A673 (cell line): ENCODE measurements at regions not wholly inside any gene's neighbourhood (a gene's known extent, or its start where the extent isn't known, plus 50 kb on each side); places are given as distances from the start of the nearest gene placed in this dataset.

Experiments
- BruUV-seq: library from RNA; stranded (reverse); fragments of 400-500 nt; replicated peaks from 2 replicates; lab custom pipeline; 2021; lab: Mats Ljungman, UMichigan
- CTCF ChIA-PET: fragments of 300-600 bp; sonication (Branson Sonifier 250); formaldehyde crosslinking; loops from one replicate; lab custom pipeline; 2022; ENCODE audit warnings: antibody characterized with exemption; lab: Charles Lee
- POLR2A ChIA-PET: fragments of 300-600 bp; sonication (Branson Sonifier 250); formaldehyde crosslinking; loops from one replicate; lab custom pipeline; 2022; ENCODE audit warnings: antibody characterized with exemption; ENCODE audit not compliant: low non-redundant PET; lab: Charles Lee
- DNase-seq: peaks from one replicate; pipeline ENCODE4 v3.0.0-alpha.2; 2015; ENCODE audit warnings: low spot score
- H3K27ac ChIP-seq: fragments of 200-600 bp; sonication (generic); 2 replicates; pipeline ENCODE4 v1.5.1; 2016; ENCODE audit warnings: mixed run types, low read depth, mild to moderate bottlenecking, mixed read lengths, antibody characterized with exemption, low read length; ENCODE audit not compliant: poor library complexity, severe bottlenecking
- H3K27me3 ChIP-seq: fragments of 200-600 bp; sonication (generic); replicated peaks from 2 replicates; pipeline ENCODE4 v1.6.1; 2017; ENCODE audit warnings: mixed run types, low read depth, mild to moderate bottlenecking, mixed read lengths, antibody characterized with exemption, low read length; ENCODE audit not compliant: insufficient read depth, poor library complexity
- H3K36me3 ChIP-seq: fragments of 200-600 bp; sonication (generic); 2 replicates; pipeline ENCODE4 v1.6.1; 2016; ENCODE audit warnings: mixed run types, mild to moderate bottlenecking, mixed read lengths, antibody characterized with exemption, low read length; ENCODE audit not compliant: insufficient read depth, poor library complexity, severe bottlenecking
- H3K4me1 ChIP-seq: fragments of 200-600 bp; sonication (generic); 2 replicates; pipeline ENCODE4 v1.6.1; 2017; ENCODE audit warnings: mixed run types, mild to moderate bottlenecking, mixed read lengths, antibody characterized with exemption, low read length; ENCODE audit not compliant: insufficient read depth, poor library complexity, severe bottlenecking
- H3K4me3 ChIP-seq: fragments of 200-600 bp; sonication (generic); 2 replicates; pipeline ENCODE4 v1.5.1; 2016; ENCODE audit warnings: low read depth, mixed run types, mild to moderate bottlenecking, mixed read lengths, low read length; ENCODE audit not compliant: poor library complexity, severe bottlenecking
- H3K9me3 ChIP-seq: fragments of 200-600 bp; sonication (generic); 2 replicates; pipeline ENCODE4 v1.6.1; 2016; ENCODE audit warnings: mixed run types, low read depth, mild to moderate bottlenecking, mixed read lengths, antibody characterized with exemption, low read length; ENCODE audit not compliant: poor library complexity, severe bottlenecking
- CTCF ChIP-seq: fragments of 300-800, 200-600 bp; sonication (generic); conservative IDR thresholded peaks from 2 replicates; pipeline ENCODE4 v1.5.1; 2017; ENCODE audit warnings: low read depth, mild to moderate bottlenecking, antibody characterized with exemption, low read length, moderate library complexity, mixed read lengths
- EZH2 ChIP-seq: fragments of 200-600 bp; sonication (generic); IDR thresholded peaks from 2 replicates; pipeline ENCODE4 v1.6.1; 2017; ENCODE audit warnings: borderline replicate concordance, low read depth, mild to moderate bottlenecking, mixed read lengths, antibody characterized with exemption, low read length; ENCODE audit not compliant: poor library complexity, severe bottlenecking
- intact Hi-C: fragments of 100-400 bp; cut with micrococcal nuclease; formaldehyde crosslinking; loops from one replicate; pipeline ENCODE4 v1.10.0; 2022; ENCODE audit not compliant: unreplicated experiment

GRCh38 chr1:37342736-37343135 lies 131.6 kb upstream of the ZC3H12A start:
- no TSS peak for BruUV-seq
- intact Hi-C loops: no loop called here
- Histone ChIP-seq H3K27me3 (peaks cover 7% of the 10 kb centered on the region), H3K9me3 (no peaks in the 10 kb centered on the region), H3K27ac (no peak overlapping the region), H3K36me3 (no peaks in the 10 kb centered on the region), H3K4me1 (no peaks in the 10 kb centered on the region), H3K4me3 (no peak overlapping the region)
- POLR2A ChIA-PET: no interaction called here
- no peak for DNase-seq
- TF ChIP-seq CTCF: no peak
- TF ChIP-seq EZH2: no peak
- CTCF ChIA-PET: no interaction called here

GRCh38 chr1:37347104-37347649 lies 127.2 kb upstream of the ZC3H12A start:
- DNase-seq: no peak
- Histone ChIP-seq H3K4me3 (no peak overlapping the region), H3K36me3 (no peaks in the 10 kb centered on the region), H3K27ac (no peak overlapping the region), H3K27me3 (peaks cover 11% of the 10 kb centered on the region), H3K4me1 (no peaks in the 10 kb centered on the region), H3K9me3 (no peaks in the 10 kb centered on the region)
- intact Hi-C loops: no loop called here
- ChIA-PET POLR2A (no interaction called here), CTCF (no interaction called here)
- no TSS peak for BruUV-seq
- TF ChIP-seq CTCF (no peak), EZH2 (no peak)

GRCh38 chr1:37353871-37354270 lies 120.5 kb upstream of the ZC3H12A start:
- no TSS peak for BruUV-seq

More at GRCh38 chr1:37353871-37354270, 120.5 kb upstream of the ZC3H12A start:
- Histone ChIP-seq H3K36me3 (no peaks in the 10 kb centered on the region), H3K9me3 (no peaks in the 10 kb centered on the region), H3K27me3 (peaks cover 25% of the 10 kb centered on the region), H3K4me1 (no peaks in the 10 kb centered on the region), H3K27ac (no peak overlapping the region), H3K4me3 (no peak overlapping the region)
- intact Hi-C loops: no loop called here
- POLR2A ChIA-PET: no interaction called here
- DNase-seq: no peak
- TF ChIP-seq CTCF (no peak), EZH2 (no peak)
- CTCF ChIA-PET: no interaction called here
